NCI-H82 (cell line): ENCODE measurements at regions not wholly inside any gene's neighbourhood (a gene's known extent, or its start where the extent isn't known, plus 50 kb on each side); places are given as distances from the start of the nearest gene placed in this dataset.

ENCODE experiments used
- DNase-seq: peaks from one replicate; lab custom pipeline; 2025; lab: John Stamatoyannopoulos, UW

DNA sequence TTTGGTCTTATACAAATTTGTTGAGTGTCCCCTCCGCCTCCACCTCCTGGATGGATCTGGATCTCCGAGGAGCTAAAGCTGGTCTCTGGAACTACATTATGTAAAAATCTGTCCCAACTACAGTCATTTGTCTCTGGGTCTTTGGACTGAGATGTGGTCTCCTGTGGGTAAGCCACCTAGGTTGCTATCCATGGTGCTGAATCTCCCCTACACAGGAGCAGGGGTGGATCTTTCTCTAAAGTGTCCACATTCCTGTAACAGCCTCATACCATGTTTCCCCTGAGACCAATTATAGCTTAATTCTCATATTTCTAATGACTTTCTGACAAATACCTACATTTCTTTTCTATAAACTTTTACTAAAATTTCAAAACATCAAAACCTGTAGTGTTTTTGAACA, 625.8 kb downstream of the TAFA4 start:
- no peak for DNase-seq

DNA sequence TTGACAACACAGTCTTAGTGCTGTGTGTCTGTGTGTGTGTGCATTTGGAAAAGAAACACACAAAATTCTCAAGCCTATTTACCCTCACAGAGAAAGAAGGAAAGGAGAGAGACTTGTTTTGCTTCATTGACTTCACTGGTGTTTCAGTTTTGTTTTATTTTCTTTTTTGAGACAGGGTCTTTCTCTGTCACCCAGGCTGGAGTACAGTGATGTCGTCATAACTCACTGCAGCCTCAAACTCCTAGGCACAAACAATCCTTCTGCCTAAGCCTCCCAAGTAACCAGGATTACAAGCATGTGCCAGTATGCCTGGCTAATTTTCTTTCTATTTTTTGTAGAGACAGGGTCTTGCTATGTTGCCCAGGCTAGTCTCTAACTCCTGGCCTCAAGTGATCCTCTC, 636.9 kb downstream of the TAFA4 start:
- DNase-seq: no peak

DNA sequence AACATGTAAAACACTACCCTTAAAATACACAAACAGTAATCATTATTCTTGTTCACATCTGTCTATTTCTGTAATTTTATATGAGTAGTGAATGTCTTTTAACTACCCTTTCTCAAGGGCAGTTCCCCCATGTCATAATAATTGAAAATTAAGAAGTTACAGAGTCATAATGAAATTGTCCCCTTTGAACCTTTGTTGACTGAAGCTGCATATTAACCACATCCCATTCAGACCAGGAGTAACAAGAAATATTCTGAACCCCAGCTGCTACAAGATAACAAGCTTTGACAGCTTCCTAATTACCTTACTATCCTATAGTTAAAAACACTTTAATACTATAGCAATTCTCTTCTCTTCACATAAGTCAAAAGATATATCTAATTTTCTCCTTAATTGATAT, 635.9 kb upstream of the SUCLG2 start:
- DNase-seq: peak; percentile 4

DNA sequence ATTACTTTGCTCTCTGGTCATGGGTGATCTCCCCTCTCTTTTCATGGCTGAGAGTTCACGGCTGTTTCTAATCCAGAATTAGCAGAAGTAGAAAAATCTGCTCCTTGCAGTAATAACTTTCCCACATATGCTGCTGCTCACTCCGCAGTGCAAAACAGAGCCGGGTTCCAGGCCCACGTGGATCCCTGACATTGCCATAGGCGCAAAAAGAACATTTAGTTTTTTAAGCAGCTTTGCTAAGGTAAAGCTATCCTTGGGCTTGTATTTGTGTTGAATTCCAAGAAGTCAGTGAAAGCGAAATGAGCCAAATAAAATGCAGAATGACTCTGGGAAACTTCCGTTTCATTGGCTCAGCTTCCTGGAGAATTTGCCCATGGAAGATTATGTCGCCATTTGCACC, 633.7 kb upstream of the SUCLG2 start:
- DNase-seq: no peak

DNA sequence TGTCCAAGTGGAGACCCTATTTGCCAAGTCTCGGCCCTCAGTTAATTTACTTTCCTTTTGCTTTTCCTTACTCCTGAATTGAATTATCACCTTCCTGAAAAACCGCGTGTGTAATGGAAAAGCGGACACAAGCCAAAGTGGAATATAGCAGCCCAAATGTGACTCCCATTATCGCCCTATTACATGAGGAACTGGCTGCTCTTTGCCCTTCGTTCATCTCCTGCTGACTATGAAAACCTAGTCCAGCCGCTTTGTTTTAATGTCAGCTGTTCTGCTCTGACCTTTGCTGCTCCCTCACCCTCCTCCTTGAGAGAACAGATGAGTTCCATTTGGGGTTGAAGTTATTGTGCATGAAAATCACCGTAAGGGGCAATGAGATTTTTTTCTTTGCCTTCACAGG, 632.7 kb upstream of the SUCLG2 start:
- no peak for DNase-seq

DNA sequence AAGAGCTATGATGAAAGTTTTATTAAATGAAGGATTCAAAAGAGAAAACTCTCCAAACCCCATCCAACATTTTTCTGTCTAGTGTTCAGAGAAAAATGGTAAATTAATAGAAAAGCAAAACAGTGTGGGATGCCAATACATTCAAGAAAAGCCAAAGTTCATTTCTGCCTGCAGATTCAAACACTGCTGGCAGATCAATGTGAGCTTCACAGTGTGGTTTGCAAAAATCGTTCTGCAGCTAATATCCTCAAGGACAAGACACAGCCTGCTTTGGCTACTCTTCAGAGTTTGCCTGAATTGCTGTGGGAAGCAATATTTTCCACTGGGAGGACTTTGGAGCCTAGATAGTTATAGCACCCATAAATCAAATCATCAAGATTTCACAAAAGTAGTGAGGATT, 619.9 kb upstream of the SUCLG2 start:
- no peak for DNase-seq

DNA sequence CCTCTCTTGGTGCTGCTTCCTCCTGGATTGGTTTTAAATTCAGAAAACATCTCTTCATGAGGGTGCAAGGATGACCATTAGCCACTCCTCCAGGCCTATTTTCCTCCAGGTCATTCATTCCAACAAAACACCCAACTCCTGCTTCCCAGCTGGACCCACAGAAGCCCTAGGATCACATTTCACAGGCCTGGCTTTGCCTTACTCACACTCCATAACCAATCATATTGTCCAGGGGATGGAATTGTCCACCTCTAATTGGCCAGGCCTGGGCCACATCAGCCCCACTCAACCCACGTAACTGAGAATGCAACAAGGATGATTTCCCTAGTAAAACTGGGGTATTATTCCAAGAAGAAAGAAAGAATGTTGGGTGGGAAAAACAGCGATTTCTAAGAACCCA, 616.7 kb upstream of the SUCLG2 start:
- no peak for DNase-seq

DNA sequence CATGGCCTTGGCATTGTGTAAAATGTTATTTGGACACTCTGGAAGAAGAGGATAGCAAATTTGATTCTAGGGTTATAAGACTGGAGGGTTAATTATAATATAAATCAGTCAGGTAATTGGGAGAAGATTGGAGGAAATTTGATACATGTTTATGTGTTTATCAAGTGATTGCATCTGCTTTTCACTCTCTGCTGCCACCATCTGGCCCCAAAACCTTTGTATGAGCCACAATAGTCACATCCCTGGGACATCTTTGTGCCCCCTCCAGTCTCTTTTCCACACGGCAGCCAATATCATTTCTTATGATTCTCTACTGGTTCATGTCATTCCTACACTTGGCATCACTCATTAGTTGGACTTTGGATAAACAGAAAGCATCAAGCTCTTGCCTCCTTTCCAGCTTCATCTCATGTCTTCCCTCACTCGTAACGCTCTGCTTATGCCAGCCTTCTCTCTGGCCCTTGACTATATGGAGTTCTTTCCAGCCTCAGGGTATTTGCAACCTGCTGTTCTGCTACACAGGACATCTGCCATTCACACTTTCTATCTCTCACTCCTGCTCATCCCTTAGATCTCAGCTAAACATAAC, 602.3 kb upstream of the SUCLG2 start:
- peak; percentile 47 for DNase-seq

DNA sequence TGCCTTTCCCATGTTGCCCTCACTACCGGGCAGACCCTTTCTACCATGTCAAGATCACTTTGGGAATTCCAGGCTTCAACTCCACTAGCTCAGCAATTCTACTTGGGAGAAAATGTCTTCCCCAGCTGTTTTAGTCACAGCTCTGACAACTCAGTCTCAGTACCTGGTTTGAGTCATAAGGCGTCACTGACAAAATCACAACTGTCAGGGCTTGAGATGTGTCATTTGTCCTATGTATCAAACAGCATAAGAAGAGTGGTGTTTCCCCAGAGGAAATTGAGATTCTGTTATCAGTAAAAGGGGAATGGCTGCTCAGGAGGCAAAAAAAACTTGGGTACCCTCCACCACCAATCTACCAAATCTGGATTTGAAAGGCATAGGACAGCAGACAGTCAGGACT, 594.9 kb upstream of the SUCLG2 start:
- no peak for DNase-seq

DNA sequence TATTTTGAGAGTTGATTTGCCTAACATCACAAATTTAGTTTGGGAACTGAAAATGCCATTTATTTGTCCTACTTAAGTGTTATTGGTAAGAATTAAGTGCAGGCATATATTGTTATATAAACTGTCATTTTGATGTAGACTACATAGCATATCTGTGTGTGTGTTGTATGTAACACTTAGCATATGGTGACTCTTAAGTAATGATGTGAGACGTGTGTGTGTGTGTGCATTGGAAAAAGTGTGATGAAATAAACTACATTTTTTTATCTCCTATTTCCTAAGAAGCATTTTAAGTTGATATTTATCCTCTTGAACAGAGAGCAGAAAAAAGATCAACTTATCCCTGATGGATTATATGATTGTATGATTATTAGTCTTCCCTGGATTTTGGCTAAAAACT, 588.2 kb upstream of the SUCLG2 start:
- no peak for DNase-seq

DNA sequence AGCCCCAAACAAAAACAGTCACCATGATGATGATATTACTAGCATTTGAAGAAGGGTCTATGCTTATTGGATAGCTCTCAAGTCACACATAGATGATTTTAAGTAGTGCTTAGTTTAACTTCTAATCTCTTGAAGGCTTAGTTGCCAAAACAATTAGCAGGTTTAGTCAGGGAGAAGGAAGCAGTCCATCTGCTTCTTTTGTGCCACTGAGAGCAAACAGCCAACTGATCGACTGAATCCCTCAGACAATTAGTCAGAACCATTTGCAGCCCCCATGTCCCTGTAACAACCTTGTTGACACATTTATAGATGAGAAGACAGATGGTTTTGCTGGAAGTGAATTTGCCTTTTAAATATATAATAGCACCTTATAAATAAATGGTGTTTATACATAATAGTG, 585.1 kb upstream of the SUCLG2 start:
- peak; percentile 91 for DNase-seq

DNA sequence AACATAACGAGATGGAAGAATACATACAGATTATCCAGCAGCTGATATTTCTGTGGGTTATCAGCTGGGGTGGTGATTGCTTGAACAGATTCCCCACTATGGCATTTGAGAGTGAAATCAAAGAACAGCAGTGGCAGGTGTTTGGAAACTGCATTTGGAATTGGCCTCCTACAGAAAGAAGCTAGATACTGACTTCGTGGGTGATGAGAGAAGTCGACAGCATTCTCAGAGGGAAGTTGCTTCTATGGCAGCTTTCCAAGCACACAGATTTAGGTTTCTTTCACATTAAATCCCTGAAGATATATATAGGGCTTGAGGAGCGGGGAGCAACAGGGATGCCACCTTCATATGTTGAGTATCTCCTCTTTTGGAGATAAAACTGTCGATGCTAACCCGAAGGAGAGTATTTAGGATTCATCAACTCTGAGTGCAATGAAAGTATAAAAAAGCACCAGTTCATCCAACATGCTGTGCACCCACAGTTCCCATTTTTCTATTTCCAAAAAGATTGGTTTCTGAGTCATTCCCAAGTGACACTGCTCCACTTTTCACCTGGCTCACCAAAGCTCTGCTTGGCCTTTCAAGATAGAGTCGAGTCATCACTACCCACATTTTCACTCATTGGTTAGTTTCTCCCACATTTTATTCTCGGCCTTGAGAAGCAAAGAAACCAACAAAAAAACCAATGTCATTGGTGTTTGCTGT, 579.8 kb upstream of the SUCLG2 start:
- no peak for DNase-seq

DNA sequence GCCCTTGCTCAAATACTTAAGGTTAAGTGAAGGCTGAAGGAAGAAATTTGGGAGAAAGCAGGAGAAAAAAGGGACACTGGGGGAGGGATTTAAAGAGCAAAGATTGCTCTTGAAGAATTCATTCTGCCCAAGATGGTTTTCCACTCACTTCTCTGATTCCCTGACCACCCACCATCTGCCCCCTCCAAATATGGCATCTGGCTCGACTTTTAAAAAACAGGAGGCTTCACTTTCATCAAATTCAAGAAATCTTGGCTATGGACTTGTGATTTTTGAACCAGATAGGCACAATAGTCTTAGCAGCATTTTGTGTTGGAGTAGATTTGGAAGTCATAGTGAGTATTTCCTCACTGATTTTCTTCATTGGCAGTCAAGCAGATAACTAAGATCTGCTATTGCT, 574.4 kb upstream of the SUCLG2 start:
- DNase-seq: no peak

DNA sequence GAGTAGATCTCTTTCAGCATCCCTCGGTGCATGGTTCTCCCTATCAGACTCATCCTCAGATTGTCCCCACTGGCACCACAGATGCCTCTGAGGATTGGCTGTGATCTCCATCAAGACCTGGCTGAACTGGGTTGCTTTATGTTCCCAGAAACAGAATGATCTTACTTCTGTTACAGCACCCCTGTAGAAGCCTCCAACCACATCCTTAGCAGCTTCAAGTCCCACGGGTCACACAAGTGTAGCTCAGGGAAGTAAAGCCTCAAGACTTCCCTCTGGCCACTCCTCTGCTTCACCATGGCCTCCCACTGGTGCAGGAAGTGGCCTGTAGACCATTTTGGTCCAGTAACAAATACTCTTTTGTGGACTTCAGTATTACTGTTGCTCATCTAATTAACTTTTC, 566.4 kb upstream of the SUCLG2 start:
- DNase-seq: no peak

DNA sequence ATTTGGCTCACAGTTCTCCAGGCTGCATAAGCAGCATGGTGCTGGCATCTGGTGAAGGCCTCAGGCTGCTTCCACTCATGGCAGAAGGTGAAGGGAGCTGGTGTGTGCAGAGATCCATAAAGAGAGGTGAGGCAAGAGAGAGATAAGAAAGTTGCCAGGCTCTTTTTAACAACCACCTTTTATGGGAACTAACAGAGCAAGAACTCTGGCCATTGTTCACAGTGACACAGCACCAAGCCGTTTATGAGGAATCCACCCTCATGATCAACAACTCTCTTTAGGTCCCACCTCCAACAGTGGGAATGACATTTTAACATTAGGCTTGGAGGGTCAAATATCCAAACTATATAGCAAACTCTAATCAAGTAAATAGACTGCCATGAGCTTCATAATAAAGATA, 557.2 kb upstream of the SUCLG2 start:
- DNase-seq: no peak

DNA sequence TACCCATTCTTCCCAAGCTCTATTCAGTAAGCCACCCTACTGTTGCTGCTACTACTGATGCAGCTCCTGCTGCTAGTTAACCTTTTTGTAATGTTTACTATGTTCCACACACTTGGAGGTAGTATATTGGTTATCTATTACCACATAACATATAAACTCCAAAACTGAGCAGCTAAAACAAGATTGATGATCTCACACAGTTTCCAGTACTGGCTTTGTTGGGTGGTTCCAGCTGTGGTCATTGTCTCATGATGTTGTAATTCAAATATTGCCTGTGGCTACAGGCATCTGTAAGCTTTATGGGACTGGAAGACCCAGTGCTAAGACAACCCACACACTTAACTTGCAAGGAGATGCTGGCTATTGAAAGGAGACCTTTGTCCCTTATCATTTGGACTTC, 556.2 kb upstream of the SUCLG2 start:
- no peak for DNase-seq

DNA sequence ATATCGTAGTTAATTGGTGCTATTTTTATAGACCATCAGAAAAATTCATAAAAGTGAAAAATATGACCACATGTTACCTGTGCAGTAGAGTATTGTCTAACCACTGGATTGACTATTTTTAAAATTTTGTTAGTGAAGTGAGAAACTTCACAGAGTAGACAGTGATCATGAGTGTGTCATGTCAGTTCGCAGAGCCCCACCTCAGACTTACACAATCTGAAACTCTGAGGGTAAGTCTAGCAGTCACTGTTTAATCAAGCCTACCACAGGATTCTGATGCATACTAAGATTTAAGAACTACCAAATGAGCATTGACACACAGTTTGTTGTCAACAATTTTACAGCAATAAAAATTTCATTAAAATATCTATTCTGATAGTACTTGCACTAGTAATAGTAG, 552.9 kb upstream of the SUCLG2 start:
- DNase-seq: no peak

DNA sequence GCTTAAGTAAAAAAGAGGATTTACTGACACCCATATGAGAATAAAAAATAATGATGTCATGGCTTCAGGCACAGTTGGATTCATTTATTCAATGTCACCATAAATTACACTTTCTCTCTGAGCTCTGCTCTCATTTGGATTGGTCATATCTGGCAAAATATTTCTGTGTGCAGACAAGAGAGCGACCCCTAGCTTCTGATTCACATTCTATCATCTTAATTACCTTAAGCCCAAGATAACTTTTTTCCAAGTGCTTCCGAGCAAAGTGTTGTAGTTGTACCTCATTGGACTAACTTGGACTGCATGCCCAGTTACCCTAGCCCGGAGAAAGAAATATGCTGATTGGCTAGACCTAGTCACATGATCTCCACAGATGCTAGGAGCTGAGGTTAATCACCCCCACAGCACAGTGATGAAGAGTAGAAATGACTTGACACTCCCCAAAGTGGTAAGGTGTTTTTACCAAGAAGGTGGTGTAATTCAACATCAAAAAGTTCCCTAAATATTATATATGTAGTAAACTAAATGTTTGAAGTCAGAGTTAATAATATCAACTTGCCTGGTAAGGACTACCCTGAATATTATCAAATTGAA, 552.2 kb upstream of the SUCLG2 start:
- DNase-seq: peak; percentile 14

DNA sequence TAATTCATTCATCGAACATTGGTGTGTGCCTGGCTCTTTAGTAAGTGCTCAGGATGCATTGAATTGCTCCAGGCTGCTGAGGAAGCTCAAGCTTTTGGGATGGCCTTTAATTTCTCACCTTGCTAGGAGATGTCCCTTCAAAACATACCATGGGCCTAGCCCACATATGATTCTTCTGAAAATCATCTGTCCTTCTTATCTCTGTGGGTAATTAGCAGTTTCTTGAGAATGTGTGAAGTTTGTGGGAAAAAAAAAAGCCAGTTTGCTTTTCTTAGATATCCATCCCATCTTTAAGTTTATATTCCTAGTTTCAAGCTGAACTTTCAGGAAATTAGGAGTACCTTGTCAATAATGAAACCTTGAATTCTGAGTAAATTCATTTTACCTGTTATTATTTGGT, 532.3 kb upstream of the SUCLG2 start:
- no peak for DNase-seq

DNA sequence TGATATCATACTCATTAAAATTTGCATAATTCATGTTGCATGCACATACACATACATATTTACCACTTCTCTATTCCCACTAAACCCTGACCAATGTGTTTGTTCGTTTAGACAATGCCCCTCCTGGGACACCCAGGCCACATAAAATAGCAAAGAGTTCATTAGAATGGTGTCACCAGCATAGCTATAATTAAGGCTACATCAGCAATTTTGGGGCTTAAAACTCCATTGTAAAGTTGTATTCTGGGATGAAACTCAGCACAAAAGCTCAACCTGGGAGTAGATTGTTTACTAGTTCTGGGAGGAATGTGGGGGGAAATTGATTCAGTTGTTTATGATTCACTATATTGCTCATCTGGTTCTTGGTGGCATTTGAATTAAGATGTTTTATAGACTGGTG, 522.2 kb upstream of the SUCLG2 start:
- no peak for DNase-seq

DNA sequence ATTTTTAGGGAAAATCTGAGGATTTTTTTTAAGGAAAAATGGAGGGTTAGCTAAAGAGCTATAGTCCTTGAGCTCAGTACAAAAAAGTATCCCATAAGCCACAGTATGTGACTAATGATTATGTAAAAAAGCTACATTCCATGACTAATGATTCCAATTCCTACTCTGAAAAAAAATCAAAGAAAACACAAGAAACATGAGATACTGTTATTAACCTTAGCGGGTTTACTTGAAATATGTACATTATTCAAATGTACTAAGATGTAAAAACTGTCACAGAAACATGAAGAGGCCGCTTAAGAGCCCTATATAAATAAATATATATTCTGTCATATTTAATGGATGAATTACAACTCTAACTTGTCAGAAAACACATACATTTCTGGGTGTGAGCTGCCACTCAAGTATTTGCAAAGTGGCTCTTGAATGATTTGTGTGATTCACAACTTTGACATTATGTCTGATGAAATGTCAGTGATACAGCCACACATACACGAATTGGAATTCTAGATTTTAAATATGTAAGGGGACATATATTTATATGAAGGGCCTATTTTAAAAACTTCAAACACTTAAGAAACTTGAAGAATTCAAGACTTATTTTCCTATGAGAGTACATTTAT, 518.7 kb upstream of the SUCLG2 start:
- DNase-seq: no peak

DNA sequence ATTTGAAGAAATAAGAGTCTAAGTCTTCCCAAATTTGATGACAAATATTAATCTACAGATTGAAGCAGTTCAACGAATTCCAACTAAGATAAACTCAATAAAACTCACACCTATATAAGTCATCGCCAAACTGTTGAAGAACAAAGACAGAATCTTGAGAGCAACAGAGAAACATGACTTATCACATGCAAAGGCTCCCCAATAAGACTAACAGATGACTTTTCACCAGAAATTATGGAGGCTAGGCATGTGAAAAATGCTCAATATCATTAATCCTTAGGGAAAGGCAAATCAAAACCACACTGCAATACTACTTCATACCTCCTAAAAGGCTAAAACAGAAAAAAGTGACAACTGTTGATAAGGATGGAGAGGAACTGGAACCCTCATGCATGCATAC, 517.6 kb upstream of the SUCLG2 start:
- DNase-seq: no peak

DNA sequence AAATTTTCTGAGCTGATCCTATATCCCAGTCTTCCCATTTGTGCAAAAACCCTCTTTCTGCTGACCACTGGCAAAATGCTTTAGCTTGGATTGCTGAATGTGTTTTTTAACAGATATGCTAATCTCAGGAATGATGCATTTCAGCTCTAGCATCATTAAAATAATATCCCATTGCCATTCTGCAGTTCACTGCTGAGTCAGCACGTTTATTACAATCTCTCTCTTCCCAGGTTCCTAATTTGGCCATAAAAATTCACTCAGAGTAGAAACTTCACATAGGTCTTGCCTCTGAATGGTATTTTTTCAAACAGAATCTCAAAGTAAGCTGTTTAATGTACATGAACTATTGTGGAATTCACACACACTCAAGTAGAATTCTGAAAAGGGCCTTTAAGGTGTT, 509.6 kb upstream of the SUCLG2 start:
- DNase-seq: no peak

DNA sequence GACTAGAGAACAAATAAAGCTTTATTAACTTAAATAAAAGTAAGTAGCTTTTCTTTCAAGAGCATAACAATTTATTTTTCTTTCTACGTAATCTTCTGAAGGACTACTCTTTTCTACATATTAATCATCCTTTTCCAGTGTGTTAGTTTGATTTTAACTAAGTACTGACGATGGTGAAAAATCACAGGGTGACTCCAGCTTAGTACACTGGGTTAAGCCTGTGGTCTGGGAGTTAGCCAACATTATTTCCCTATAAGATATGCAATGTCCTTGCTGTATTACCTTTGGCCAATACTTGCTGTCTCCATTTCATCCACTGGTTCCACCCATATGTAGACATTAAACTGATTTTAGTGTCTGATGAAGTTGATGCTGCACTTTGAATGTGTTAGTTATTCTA, 508.6 kb upstream of the SUCLG2 start:
- DNase-seq: no peak
